AG10803 (cell line): ENCODE measurements at regions not wholly inside any gene's neighbourhood (a gene's known extent, or its start where the extent isn't known, plus 50 kb on each side); places are given as distances from the start of the nearest gene placed in this dataset.
A peak's percentile ranks its signal among the peaks of the same experiment; 100 is the strongest.

Experiments used
- DNase-seq: peaks from one replicate; pipeline ENCODE4 v3.0.0; 2010; ENCODE audit warnings: low read depth
- H3K4me3 ChIP-seq: 2 replicates; pipeline ENCODE4 v1.5.1; 2011; ENCODE audit warnings: mild to moderate bottlenecking, low read length, control low read depth
- TF ChIP-seq, protein P1 (sequence below): conservative IDR thresholded peaks from 2 replicates; pipeline ENCODE4 v1.5.1; 2011; ENCODE audit warnings: mild to moderate bottlenecking, low read length, control low read depth, inconsistent platforms

DNA sequence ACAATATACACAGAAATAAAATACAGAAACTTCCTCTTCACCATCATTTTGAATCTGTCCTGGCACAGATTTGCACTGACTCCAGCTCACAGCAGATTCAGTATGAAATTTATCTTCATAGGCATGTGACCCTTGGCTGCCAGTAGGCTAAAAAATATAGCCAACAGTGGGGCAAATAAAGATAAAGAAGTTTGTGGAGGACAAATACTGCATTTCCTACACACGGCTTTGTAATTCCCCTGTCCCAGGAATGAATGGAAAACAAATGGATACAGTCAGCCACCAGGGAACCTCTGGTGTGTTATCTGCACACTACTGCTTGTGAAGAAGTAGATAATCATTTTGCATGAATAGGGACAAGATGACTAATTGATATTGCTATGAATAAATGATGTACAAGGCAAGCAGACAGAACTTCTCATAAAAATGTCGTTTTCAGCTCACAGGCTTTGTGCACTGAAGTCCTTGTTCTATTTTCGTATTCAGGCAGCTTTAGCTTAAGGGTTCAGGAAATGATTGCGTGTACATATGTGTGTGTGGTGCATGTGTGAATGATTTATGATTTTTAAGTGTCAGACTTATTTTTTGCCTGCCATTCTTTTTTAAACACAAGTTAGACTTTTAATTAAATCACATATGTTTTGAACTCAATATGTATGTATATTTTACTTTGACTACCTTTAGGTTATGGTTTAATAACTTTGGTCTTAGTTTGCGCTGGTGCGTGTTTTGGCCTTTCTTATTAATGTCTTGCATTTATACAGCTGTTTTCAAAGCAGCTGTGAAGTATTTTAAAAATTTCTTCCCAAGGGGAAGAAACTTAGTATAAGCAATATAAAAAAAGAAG lies 543.8 kb upstream of the JAG1 start:
- TF ChIP-seq, protein P1, sequence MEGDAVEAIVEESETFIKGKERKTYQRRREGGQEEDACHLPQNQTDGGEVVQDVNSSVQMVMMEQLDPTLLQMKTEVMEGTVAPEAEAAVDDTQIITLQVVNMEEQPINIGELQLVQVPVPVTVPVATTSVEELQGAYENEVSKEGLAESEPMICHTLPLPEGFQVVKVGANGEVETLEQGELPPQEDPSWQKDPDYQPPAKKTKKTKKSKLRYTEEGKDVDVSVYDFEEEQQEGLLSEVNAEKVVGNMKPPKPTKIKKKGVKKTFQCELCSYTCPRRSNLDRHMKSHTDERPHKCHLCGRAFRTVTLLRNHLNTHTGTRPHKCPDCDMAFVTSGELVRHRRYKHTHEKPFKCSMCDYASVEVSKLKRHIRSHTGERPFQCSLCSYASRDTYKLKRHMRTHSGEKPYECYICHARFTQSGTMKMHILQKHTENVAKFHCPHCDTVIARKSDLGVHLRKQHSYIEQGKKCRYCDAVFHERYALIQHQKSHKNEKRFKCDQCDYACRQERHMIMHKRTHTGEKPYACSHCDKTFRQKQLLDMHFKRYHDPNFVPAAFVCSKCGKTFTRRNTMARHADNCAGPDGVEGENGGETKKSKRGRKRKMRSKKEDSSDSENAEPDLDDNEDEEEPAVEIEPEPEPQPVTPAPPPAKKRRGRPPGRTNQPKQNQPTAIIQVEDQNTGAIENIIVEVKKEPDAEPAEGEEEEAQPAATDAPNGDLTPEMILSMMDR = no peak
- H3K4me3 ChIP-seq = no peak overlapping the region
- DNase-seq = no peak

GRCh38 chr20:11218173-11218680 lies 544.4 kb upstream of the JAG1 start:
- TF ChIP-seq, protein P1 = no peak
- H3K4me3 ChIP-seq = no peak overlapping the region
- DNase-seq = no peak

- H3K4me3 ChIP-seq = no peak overlapping the region
- TF ChIP-seq, protein P1 = no peak
- DNase-seq = no peak
These were observed 545.4 kb upstream of the JAG1 start for GRCh38 chr20:11219192-11219591.

GRCh38 chr20:11221046-11221445 lies 547.2 kb upstream of the JAG1 start:
- TF ChIP-seq, protein P1 = no peak
- peak; percentile 25 for DNase-seq
- no peak overlapping the region for H3K4me3 ChIP-seq

- DNase-seq = no peak
- no peak overlapping the region for H3K4me3 ChIP-seq
- TF ChIP-seq, protein P1 = no peak
These were observed 548.4 kb upstream of the JAG1 start for GRCh38 chr20:11222243-11222642.

DNA sequence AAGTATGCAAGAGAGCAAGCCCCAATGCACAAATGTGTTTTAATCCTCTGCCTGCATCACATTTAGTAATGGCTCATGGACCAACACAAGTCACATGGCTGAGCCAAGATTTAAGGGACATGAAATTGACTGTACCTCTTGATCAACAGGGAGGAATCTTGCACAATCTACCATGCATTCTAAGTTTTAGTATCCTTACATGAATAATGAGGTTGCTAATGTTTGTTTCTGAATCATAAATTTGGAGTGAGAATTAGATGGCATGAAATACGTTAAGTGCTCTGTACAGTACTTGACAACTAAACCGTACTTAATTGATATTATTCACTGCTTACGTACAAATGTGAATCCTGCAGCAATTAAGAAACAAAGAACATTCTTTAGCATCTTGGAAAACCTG lies 553.8 kb upstream of the JAG1 start:
- H3K4me3 ChIP-seq = no peak overlapping the region
- no peak for DNase-seq
- TF ChIP-seq, protein P1 = no peak

DNA sequence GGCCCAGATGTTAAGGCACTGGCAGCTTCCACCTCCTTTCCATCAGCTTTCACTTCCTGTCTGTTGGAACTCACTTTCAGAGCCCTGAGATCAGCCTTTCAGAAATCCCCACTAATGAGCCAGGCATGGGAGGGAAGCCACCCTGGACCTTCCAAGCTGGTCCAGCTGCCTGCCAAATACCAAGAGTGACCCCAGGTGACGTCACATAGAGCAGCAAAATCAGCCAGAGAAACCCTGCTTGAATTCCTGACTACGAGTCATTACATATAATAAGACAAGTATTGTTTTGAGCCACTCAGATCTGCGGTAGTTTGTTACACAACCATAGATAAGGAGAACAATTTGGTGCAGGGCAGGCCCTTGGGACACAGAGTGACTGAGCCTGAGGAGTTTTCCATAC lies 556.0 kb upstream of the JAG1 start:
- H3K4me3 ChIP-seq = no peak overlapping the region
- peak; percentile 96 for DNase-seq
- TF ChIP-seq, protein P1 = no peak
